HG03025 (cell line): ENCODE measurements at regions not wholly inside any gene's neighbourhood (a gene's known extent, or its start where the extent isn't known, plus 50 kb on each side); places are given as distances from the start of the nearest gene placed in this dataset.
"Not testable (repeated sequence)": the region's sequence is repeated elsewhere in the genome, so short reads cannot be mapped to it uniquely, and the experiment has no call there.

ENCODE experiments used
- ATAC-seq: cut with Tn5 transposase; IDR thresholded peaks from one replicate; pipeline ENCODE4 v1.9.1; 2021; ENCODE audit warnings: mild to moderate bottlenecking, moderate library complexity; ENCODE audit not compliant: unreplicated experiment, low FRiP score

GRCh38 chr2:199216253-199216652 lies 241.5 kb downstream of the SATB2 start:
- ATAC-seq, result peak; percentile 53

GRCh38 chr2:199207011-199207410 lies 250.7 kb downstream of the SATB2 start:
- no peak for ATAC-seq

- no peak for ATAC-seq
Measured at GRCh38 chr2:199206536-199206935, 251.2 kb downstream of the SATB2 start.

GRCh38 chr2:199202964-199203363 lies 254.8 kb downstream of the SATB2 start:
- ATAC-seq, result no peak

- ATAC-seq, result peak; percentile 59
Measured at GRCh38 chr2:199201539-199201938, 256.2 kb downstream of the SATB2 start.

GRCh38 chr2:199199797-199200196 lies 257.9 kb downstream of the SATB2 start:
- no peak for ATAC-seq

GRCh38 chr2:199197448-199197847 lies 260.3 kb downstream of the SATB2 start:
- ATAC-seq, result no peak

- ATAC-seq, result no peak
Measured at GRCh38 chr2:199196686-199197085, 261.1 kb downstream of the SATB2 start.

- ATAC-seq, result no peak
Measured at GRCh38 chr2:199195927-199196502, 261.7 kb downstream of the SATB2 start.

GRCh38 chr2:199191461-199191860 lies 266.3 kb downstream of the SATB2 start:
- no peak for ATAC-seq

GRCh38 chr2:199189229-199189628 lies 268.5 kb downstream of the SATB2 start:
- ATAC-seq, result no peak

GRCh38 chr2:199186301-199186751 lies 271.4 kb downstream of the SATB2 start:
- ATAC-seq, result no peak

- not testable (repeated sequence) for ATAC-seq
Measured at GRCh38 chr2:199185174-199185573, 272.6 kb downstream of the SATB2 start.

- ATAC-seq, result no peak
Measured at GRCh38 chr2:199163613-199164458, 293.9 kb downstream of the SATB2 start.

- ATAC-seq, result no peak
Measured at GRCh38 chr2:199160677-199161465, 296.9 kb downstream of the SATB2 start.

- no peak for ATAC-seq
Measured at GRCh38 chr2:199160081-199160480, 297.7 kb downstream of the SATB2 start.

GRCh38 chr2:199148076-199148845 lies 309.5 kb downstream of the SATB2 start:
- no peak for ATAC-seq

GRCh38 chr2:199147216-199147615 lies 310.5 kb downstream of the SATB2 start:
- ATAC-seq, result no peak

- no peak for ATAC-seq
Measured at GRCh38 chr2:199144546-199144945, 313.2 kb downstream of the SATB2 start.

- no peak for ATAC-seq
Measured at GRCh38 chr2:199144036-199144435, 313.7 kb downstream of the SATB2 start.
